HG03432 (cell line): ENCODE measurements at regions not wholly inside any gene's neighbourhood (a gene's known extent, or its start where the extent isn't known, plus 50 kb on each side); places are given as distances from the start of the nearest gene placed in this dataset.

Experiments used
- ATAC-seq: cut with Tn5 transposase; IDR thresholded peaks from one replicate; pipeline ENCODE4 v1.9.1; 2021; ENCODE audit warnings: mild to moderate bottlenecking, moderate library complexity; ENCODE audit not compliant: unreplicated experiment

DNA sequence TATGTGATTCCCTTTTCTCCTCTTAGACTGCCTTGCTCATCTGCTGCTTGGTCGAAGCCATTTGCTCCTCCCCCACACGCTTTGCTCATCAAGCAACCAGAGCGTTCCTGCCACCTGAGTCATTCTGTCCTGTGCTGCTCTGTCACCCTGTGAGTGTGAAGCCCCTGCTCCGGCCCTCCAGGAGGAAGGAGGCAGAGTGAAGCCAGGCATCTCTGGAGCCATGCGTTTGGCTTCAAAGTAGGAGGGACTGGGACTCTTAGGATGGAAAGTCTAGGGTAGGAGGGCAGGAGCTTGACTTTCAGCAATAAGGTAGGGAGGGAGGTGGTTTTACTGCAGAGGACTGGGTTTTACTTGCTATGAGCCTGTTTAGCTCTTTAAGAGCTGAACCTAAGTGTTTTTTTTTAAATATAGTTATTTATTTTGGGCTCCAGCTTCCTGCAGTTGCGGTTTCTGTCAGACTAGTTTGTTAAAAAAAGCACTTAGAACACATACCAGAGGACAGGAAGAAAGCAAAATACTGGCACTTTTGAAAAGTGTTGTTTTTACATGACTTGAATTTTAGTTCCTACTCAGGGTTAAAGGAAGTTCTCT, 63.6 kb downstream of the SPINK2 start:
- ATAC-seq: peak; percentile 93

DNA sequence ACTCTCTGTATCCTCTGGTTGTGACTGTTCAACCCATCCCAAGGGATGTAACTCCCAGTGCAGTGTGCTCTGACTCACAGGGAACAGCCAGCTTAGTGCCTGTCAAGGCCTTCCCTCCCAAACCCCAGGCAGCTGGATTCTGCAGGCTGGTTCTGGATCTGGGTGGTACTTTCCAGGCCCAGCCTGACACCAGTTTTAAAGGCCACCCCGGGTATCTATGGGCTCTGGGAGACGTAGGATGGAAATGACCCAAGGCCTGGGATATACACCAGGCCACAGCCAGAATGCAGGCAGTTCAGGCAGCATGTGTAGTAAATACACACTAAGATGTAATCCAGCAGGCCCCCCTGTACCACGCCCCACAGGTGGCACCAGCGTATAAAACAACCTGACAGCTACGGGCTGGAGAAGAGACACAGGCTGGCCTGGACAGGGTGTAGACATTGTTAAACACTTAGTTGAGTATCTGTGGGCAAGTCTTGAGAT, 64.2 kb downstream of the SPINK2 start:
- peak; percentile 46 for ATAC-seq

GRCh38 chr4:56755901-56756300, 65.6 kb downstream of the SPINK2 start:
- ATAC-seq: no peak

GRCh38 chr4:56752985-56753384, 68.5 kb downstream of the SPINK2 start:
- ATAC-seq: no peak

- ATAC-seq: no peak
These were observed 69.1 kb upstream of the HOPX start for GRCh38 chr4:56750231-56750630.

DNA sequence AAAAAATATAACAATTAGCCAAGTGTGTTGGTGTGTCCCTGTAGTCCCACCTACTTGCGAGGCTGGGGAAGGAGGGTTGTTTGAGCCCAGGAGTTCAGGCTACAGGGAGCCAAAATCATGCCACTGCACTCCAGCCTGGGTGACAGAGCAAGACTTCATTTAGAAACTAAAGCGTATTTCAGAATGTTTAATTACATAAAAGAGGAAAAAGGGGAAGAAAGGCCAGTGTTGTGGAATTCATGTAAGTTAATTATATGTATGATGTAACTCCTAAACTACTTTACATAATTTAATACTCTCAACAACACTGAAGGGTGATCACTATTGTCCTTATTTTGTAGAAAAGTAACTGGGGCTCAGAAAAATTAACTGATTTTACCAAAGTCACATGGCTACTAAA, 67.2 kb upstream of the HOPX start:
- no peak for ATAC-seq

GRCh38 chr4:56746639-56747038, 65.5 kb upstream of the HOPX start:
- no peak for ATAC-seq

- no peak for ATAC-seq
These were observed 63.9 kb upstream of the HOPX start for GRCh38 chr4:56745042-56745441.

DNA sequence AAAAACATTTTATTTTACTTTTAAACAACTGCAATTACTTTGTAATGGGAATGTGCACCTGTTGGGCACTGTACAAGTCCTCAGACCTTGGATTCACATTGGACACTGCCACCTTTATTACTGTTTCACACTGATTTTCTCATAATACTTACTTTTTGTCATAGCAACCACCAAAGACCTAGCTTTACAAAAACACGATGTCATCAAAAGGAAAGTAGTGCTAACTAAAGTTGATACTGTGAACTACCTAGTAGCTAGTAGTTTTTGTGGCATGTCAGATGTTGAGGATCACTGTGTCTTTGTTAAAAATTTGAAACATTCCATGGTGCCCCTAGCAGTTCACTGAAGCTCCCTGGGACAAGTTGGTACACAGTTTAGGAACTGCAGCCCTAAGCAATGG, 62.9 kb upstream of the HOPX start:
- ATAC-seq: no peak

GRCh38 chr4:56743550-56743949, 62.5 kb upstream of the HOPX start:
- no peak for ATAC-seq

GRCh38 chr4:56742080-56742871, 61.2 kb upstream of the HOPX start:
- ATAC-seq: no peak

- no peak for ATAC-seq
These were observed 60.5 kb upstream of the HOPX start for GRCh38 chr4:56741595-56741994.

DNA sequence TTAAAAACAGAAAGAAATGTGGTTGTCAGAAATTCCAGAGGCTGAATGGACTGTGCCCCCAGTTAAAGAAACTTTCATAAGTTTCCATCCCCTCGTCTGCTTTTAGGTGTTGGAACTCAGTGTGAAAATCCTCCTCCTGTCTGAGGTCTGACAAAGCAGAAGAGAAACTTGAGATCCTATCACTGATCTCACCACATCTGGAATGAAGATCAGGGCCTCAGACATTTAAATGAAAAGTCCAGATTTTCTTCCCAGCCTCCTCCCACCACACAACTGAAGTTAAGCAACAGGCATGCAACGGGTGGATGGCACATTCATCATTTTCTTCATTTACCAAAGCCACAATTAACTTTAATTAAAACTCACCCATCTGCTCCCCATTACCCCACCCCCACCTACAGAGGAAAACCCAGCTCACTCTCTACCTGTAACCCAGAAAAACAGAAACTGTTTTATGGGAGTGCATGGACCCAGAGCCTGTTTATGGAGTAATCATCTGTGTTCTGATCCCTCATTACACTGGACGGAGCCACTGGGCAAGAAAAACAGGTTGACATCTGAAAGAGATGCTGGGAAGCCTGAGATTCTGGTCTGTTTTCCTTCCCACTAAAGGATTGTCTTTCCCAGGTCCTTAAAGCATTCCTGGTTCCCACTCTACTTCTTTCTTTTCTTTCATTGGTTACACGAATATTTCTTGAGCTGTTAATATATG, 58.1 kb upstream of the HOPX start:
- no peak for ATAC-seq

DNA sequence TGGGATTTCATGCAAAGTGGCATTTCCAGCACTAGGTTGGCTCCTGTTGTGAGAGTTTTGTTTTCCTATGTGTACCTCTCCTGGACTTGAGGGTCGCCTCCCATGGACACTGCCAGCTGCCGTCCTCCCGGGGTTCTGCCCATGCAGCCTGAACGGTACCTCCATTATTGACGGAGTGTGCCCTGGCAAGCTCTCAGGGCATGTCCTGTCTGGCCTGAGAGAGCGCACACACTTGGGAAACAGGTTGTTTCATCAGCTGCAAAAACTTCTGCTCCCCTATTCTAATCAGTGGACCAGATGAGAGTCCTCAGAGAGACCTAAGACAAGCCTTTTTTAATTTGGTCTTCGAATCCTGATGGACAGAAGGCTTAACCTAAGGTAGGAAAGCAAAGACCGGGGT, 56.6 kb upstream of the HOPX start:
- ATAC-seq: no peak

DNA sequence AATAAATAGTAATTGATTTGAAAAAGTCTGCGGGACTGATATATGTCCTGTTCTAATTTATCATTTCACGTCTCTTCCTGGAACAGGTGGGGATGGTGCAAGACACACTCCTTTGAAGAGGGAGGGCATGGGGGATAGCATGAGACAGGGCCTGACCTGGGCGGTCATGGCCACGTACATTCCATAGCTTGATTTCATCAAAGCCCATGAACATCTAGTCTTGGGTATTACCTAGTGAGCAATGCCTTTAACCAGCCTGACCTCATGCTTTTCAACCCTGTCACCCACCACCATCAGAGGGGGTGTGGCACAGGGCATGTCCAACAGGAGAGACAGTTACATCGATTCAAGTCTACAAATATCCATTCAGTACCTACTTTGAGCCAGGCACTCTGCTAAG, 52.3 kb upstream of the HOPX start:
- no peak for ATAC-seq

GRCh38 chr4:56732301-56732700, 51.2 kb upstream of the HOPX start:
- ATAC-seq: no peak

- ATAC-seq: no peak
These were observed 50.8 kb upstream of the HOPX start for GRCh38 chr4:56731857-56732256.
